ENCODE measurements at regions not wholly inside any gene's neighbourhood (a gene's known extent, or its start where the extent isn't known, plus 50 kb on each side); places are given as distances from the start of the nearest gene placed in this dataset.

GRCh38 chr4:166274775-166275174 is 401.7 kb downstream of the TLL1 start:
- DNase-seq, result no peak

GRCh38 chr4:166277401-166277800 is 404.4 kb downstream of the TLL1 start:
- no peak for DNase-seq

- DNase-seq, result no peak
Observed at GRCh38 chr4:166277853-166278252, 404.8 kb downstream of the TLL1 start.

GRCh38 chr4:166279261-166279660 is 406.2 kb downstream of the TLL1 start:
- no peak for DNase-seq

GRCh38 chr4:166280642-166281041 is 407.6 kb downstream of the TLL1 start:
- no peak for DNase-seq

GRCh38 chr4:166282081-166282770 is 409.2 kb downstream of the TLL1 start:
- DNase-seq, result no peak

GRCh38 chr4:166284221-166284620 is 411.2 kb downstream of the TLL1 start:
- DNase-seq, result no peak

GRCh38 chr4:166290426-166290825 is 417.4 kb downstream of the TLL1 start:
- no peak for DNase-seq

- no peak for DNase-seq
Observed at GRCh38 chr4:166293556-166293955, 420.5 kb downstream of the TLL1 start.

- DNase-seq, result no peak
Observed at GRCh38 chr4:166301266-166301665, 428.2 kb downstream of the TLL1 start.

GRCh38 chr4:166308647-166309046 is 435.6 kb downstream of the TLL1 start:
- no peak for DNase-seq

- DNase-seq, result no peak
Observed at GRCh38 chr4:166309286-166309685, 436.2 kb downstream of the TLL1 start.

- DNase-seq, result no peak
Observed at GRCh38 chr4:166311169-166311568, 438.1 kb downstream of the TLL1 start.

- DNase-seq, result no peak
Observed at GRCh38 chr4:166312166-166312565, 439.1 kb downstream of the TLL1 start.

GRCh38 chr4:166314902-166315301 is 441.9 kb downstream of the TLL1 start:
- DNase-seq, result no peak

- no peak for DNase-seq
Observed at GRCh38 chr4:166315721-166316467, 442.9 kb downstream of the TLL1 start.

- no peak for DNase-seq
Observed at GRCh38 chr4:166318810-166319525, 445.9 kb downstream of the TLL1 start.

- DNase-seq, result no peak
Observed at GRCh38 chr4:166323250-166323649, 450.2 kb downstream of the TLL1 start.

- DNase-seq, result no peak
Observed at GRCh38 chr4:166324321-166324720, 451.3 kb downstream of the TLL1 start.

GRCh38 chr4:166335256-166335938 is 462.4 kb downstream of the TLL1 start:
- DNase-seq, result no peak

- no peak for DNase-seq
Observed at GRCh38 chr4:166341992-166342391, 469.0 kb downstream of the TLL1 start.

- DNase-seq, result no peak
Observed at GRCh38 chr4:166363198-166363597, 490.2 kb downstream of the TLL1 start.

GRCh38 chr4:166366012-166366411 is 493.0 kb downstream of the TLL1 start:
- DNase-seq, result no peak

Measured in NCI-H526 treated with DMSO at 0.1 percent for 48 hours (cell line).